Calu3 (cell line): ENCODE measurements at regions not wholly inside any gene's neighbourhood (a gene's known extent, or its start where the extent isn't known, plus 50 kb on each side); places are given as distances from the start of the nearest gene placed in this dataset.

Experiments
- BruUV-seq: library from RNA; stranded (reverse); fragments of 400-500 nt; replicated peaks from 2 replicates; lab custom pipeline; 2021; lab: Mats Ljungman, UMichigan
- CTCF ChIA-PET: fragments of 300-600 bp; sonication (Branson Sonifier 250); formaldehyde crosslinking; loops from one replicate; lab custom pipeline; 2022; ENCODE audit warnings: antibody characterized with exemption; lab: Charles Lee
- DNase-seq: peaks from one replicate; pipeline ENCODE4 v3.0.0; 2022
- H3K27ac Mint-ChIP-seq: one replicate; pipeline ENCODE4 v1.8.0; 2022; ENCODE audit warnings: mixed read lengths; ENCODE audit not compliant: unreplicated experiment
- H3K27me3 Mint-ChIP-seq: one replicate; pipeline ENCODE4 v1.8.0; 2022; ENCODE audit warnings: mixed read lengths; ENCODE audit not compliant: unreplicated experiment
- H3K36me3 Mint-ChIP-seq: one replicate; pipeline ENCODE4 v1.8.0; 2022; ENCODE audit warnings: mild to moderate bottlenecking, moderate library complexity, mixed read lengths; ENCODE audit not compliant: insufficient read depth, unreplicated experiment
- H3K4me1 Mint-ChIP-seq: one replicate; pipeline ENCODE4 v1.8.0; 2022; ENCODE audit warnings: mild to moderate bottlenecking, low read depth, mixed read lengths; ENCODE audit not compliant: unreplicated experiment
- H3K4me3 Mint-ChIP-seq: one replicate; pipeline ENCODE4 v1.8.0; 2022; ENCODE audit warnings: mild to moderate bottlenecking, low read depth, moderate library complexity, mixed read lengths; ENCODE audit not compliant: unreplicated experiment
- H3K9me3 Mint-ChIP-seq: one replicate; pipeline ENCODE4 v1.8.0; 2022; ENCODE audit warnings: low read depth, mixed read lengths; ENCODE audit not compliant: unreplicated experiment
- CTCF ChIP-seq: fragments of 200-600 bp; IDR thresholded peaks from one replicate; pipeline ENCODE4 v1.8.0; 2022; ENCODE audit warnings: antibody characterized with exemption; ENCODE audit not compliant: unreplicated experiment
- intact Hi-C: fragments of 100-400 bp; cut with micrococcal nuclease; formaldehyde crosslinking; loops from one replicate; pipeline ENCODE4 v1.10.0; 2022; ENCODE audit not compliant: unreplicated experiment

GRCh38 chr10:107855301-107856046 is 691.0 kb upstream of the SORCS1 start:
- DNase-seq, result no peak
- no peaks in the 10 kb centered on the region for H3K36me3 Mint-ChIP-seq
- CTCF ChIA-PET, result no interaction called here
- H3K4me1 Mint-ChIP-seq, result no peaks in the 10 kb centered on the region
- no peak overlapping the region for H3K4me3 Mint-ChIP-seq
- H3K27me3 Mint-ChIP-seq, result no peaks in the 10 kb centered on the region
- no peak overlapping the region for H3K27ac Mint-ChIP-seq
- TF ChIP-seq CTCF, result no peak
- H3K9me3 Mint-ChIP-seq, result no peaks in the 10 kb centered on the region
- intact Hi-C loops, result no loop called here
- no TSS peak for BruUV-seq

- Mint-ChIP-seq H3K4me3 (no peak overlapping the region), H3K4me1 (no peaks in the 10 kb centered on the region), H3K9me3 (no peaks in the 10 kb centered on the region), H3K27ac (no peak overlapping the region), H3K27me3 (no peaks in the 10 kb centered on the region), H3K36me3 (no peaks in the 10 kb centered on the region)
- DNase-seq, result no peak
- BruUV-seq, result no TSS peak
- intact Hi-C loops, result no loop called here
- CTCF ChIA-PET, result no interaction called here
- no peak for TF ChIP-seq CTCF
These were observed 684.3 kb upstream of the SORCS1 start for GRCh38 chr10:107848726-107849360.

GRCh38 chr10:107847620-107848019 is 683.1 kb upstream of the SORCS1 start:
- H3K36me3 Mint-ChIP-seq, result no peaks in the 10 kb centered on the region
- no TSS peak for BruUV-seq
- no peaks in the 10 kb centered on the region for H3K9me3 Mint-ChIP-seq
- CTCF ChIA-PET, result no interaction called here
- DNase-seq, result no peak
- no peak overlapping the region for H3K4me3 Mint-ChIP-seq
- no peak overlapping the region for H3K27ac Mint-ChIP-seq
- no peak for TF ChIP-seq CTCF
- H3K4me1 Mint-ChIP-seq, result no peaks in the 10 kb centered on the region
- no peaks in the 10 kb centered on the region for H3K27me3 Mint-ChIP-seq
- intact Hi-C loops, result no loop called here

- no TSS peak for BruUV-seq
- no peak overlapping the region for H3K27ac Mint-ChIP-seq
These were observed 670.2 kb upstream of the SORCS1 start for GRCh38 chr10:107834706-107835105.

More at GRCh38 chr10:107834706-107835105, 670.2 kb upstream of the SORCS1 start:
- no peaks in the 10 kb centered on the region for H3K27me3 Mint-ChIP-seq
- no peaks in the 10 kb centered on the region for H3K4me1 Mint-ChIP-seq
- no peak for DNase-seq
- intact Hi-C loops, result no loop called here
- CTCF ChIA-PET, result no interaction called here
- H3K36me3 Mint-ChIP-seq, result no peaks in the 10 kb centered on the region
- H3K9me3 Mint-ChIP-seq, result peaks cover 5% of the 10 kb centered on the region
- H3K4me3 Mint-ChIP-seq, result no peak overlapping the region
- TF ChIP-seq CTCF, result no peak
